ENCODE measurements at regions not wholly inside any gene's neighbourhood (a gene's known extent, or its start where the extent isn't known, plus 50 kb on each side); places are given as distances from the start of the nearest gene placed in this dataset.

DNA sequence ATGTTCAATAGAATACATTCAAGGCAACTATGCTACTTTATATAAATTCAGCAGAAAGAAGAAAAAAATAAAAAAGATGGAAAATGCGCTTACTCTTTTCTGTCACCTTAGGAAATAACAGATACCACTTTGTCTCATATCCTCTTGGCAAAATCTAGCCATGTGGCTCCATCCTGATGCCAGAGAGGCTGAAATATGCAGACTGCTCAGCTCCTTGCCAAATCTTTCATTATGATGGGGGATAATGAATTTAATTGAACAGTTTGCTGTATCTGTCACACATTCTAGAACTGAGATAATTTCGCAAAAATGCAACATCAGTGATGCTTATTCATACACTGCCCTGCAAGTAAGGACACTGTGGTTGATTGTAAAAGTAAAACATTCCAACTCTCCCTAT lies 1081.5 kb downstream of the PLOD2 start:
- no peaks in the 10 kb centered on the region for H3K9me3 Mint-ChIP-seq (ENCODE audit: unreplicated experiment)
- no peaks in the 10 kb centered on the region for H3K4me1 Mint-ChIP-seq (ENCODE audit: low read depth, unreplicated experiment)
- no peak for FAIRE-seq
- no peak overlapping the region for H3K4me3 ChIP-seq (ENCODE audit: insufficient read depth, low read depth, low read length)
- no peak overlapping the region for H3K4me3 Mint-ChIP-seq (ENCODE audit: unreplicated experiment)
- H4K20me1 ChIP-seq (ENCODE audit: insufficient read depth, low read length), result no peaks in the 10 kb centered on the region
- H3K27me3 Mint-ChIP-seq (ENCODE audit: low read depth, unreplicated experiment), result no peaks in the 10 kb centered on the region
- TF ChIP-seq EZH2 (IDR thresholded peaks at IDR 0.05; ENCODE audit: insufficient read depth, low read length), result no peak
- TF ChIP-seq CTCF (IDR thresholded peaks at IDR 0.05; ENCODE audit: insufficient read depth, low read depth, low read length), result no peak
- H3K27me3 ChIP-seq (ENCODE audit: insufficient read depth, low read length), result no peaks in the 10 kb centered on the region
- no peaks in the 10 kb centered on the region for H3K9me3 ChIP-seq (ENCODE audit: insufficient read depth, low read depth, low read length)
- no peaks in the 10 kb centered on the region for H3K4me1 ChIP-seq (ENCODE audit: insufficient read depth, low read length)
- H3K27ac Mint-ChIP-seq (ENCODE audit: unreplicated experiment), result no peak overlapping the region
- H3K36me3 Mint-ChIP-seq (ENCODE audit: low read depth, unreplicated experiment), result no peaks in the 10 kb centered on the region
- H3K9ac ChIP-seq (ENCODE audit: low read length), result no peak overlapping the region
- no peaks in the 10 kb centered on the region for H3K79me2 ChIP-seq (ENCODE audit: insufficient read depth, low read length)
- no peak for DNase-seq (ENCODE audit: low read depth)
- H3K36me3 ChIP-seq (ENCODE audit: insufficient read depth, low read length), result no peaks in the 10 kb centered on the region
- H3K4me2 ChIP-seq (ENCODE audit: low read length), result no peak overlapping the region
- H2AFZ ChIP-seq (ENCODE audit: low read depth, low read length), result no peak overlapping the region
- no peak overlapping the region for H3K27ac ChIP-seq (ENCODE audit: low read depth, low read length)

DNA sequence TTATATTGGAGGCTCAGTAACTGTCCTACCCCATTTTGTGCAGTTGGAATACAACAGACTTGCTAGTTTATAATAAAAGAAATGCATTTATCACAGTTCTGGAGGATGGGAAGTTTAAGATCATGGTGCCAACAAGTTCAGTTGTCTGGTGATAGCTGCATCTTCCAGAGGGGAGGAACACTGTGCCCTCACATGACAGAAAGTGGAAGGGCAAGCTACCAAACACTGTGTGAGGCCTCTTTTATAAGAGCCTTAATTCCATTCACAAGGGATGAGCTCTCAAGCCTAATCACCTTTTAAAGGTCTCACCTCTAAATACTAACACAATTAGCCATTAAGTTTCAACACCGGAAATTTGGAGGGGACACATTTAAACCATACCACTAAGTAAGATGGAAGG lies 1073.9 kb downstream of the PLOD2 start:
- H3K36me3 ChIP-seq (ENCODE audit: insufficient read depth, low read length), result no peaks in the 10 kb centered on the region
- no peak overlapping the region for H2AFZ ChIP-seq (ENCODE audit: low read depth, low read length)

More for the DNA sequence above, 1073.9 kb downstream of the PLOD2 start:
- Mint-ChIP-seq H3K4me3 (ENCODE audit: unreplicated experiment) (no peak overlapping the region), H3K36me3 (ENCODE audit: low read depth, unreplicated experiment) (no peaks in the 10 kb centered on the region), H3K4me1 (ENCODE audit: low read depth, unreplicated experiment) (no peaks in the 10 kb centered on the region), H3K9me3 (ENCODE audit: unreplicated experiment) (no peaks in the 10 kb centered on the region), H3K27ac (ENCODE audit: unreplicated experiment) (no peak overlapping the region), H3K27me3 (ENCODE audit: low read depth, unreplicated experiment) (no peaks in the 10 kb centered on the region)
- TF ChIP-seq CTCF (IDR thresholded peaks at IDR 0.05; ENCODE audit: insufficient read depth, low read depth, low read length) (no peak), EZH2 (IDR thresholded peaks at IDR 0.05; ENCODE audit: insufficient read depth, low read length) (no peak)
- Histone ChIP-seq H3K4me1 (ENCODE audit: insufficient read depth, low read length) (no peaks in the 10 kb centered on the region), H3K9me3 (ENCODE audit: insufficient read depth, low read depth, low read length) (no peaks in the 10 kb centered on the region), H3K27me3 (ENCODE audit: insufficient read depth, low read length) (no peaks in the 10 kb centered on the region), H3K9ac (ENCODE audit: low read length) (no peak overlapping the region), H3K79me2 (ENCODE audit: insufficient read depth, low read length) (no peaks in the 10 kb centered on the region), H4K20me1 (ENCODE audit: insufficient read depth, low read length) (no peaks in the 10 kb centered on the region), H3K27ac (ENCODE audit: low read depth, low read length) (no peak overlapping the region), H3K4me2 (ENCODE audit: low read length) (no peak overlapping the region), H3K4me3 (ENCODE audit: insufficient read depth, low read depth, low read length) (no peak overlapping the region)
- FAIRE-seq, result no peak
- no peak for DNase-seq (ENCODE audit: low read depth)

All from astrocyte (in vitro differentiated cells and primary cell).